GM23338 (cell line): ENCODE measurements at regions not wholly inside any gene's neighbourhood (a gene's known extent, or its start where the extent isn't known, plus 50 kb on each side); places are given as distances from the start of the nearest gene placed in this dataset.

Experiments
- ATAC-seq: fragments of 200-7000 bp; cut with Tn5 transposase; 3 replicates; pipeline ENCODE4 v1.9.1; 2020
- DNase-seq: peaks from one replicate; pipeline ENCODE4 v3.0.0-alpha.2; 2015; ENCODE audit warnings: low spot score
- H2AFZ ChIP-seq: fragments of 200-600 bp; sonication (generic); 2 replicates; pipeline ENCODE4 v1.8.0; 2016; ENCODE audit warnings: antibody characterized with exemption, mild to moderate bottlenecking, moderate library complexity
- H3F3A ChIP-seq: fragments of 200-600 bp; sonication (generic); replicated peaks from 2 replicates; pipeline ENCODE4 v1.8.0; 2017; ENCODE audit warnings: antibody characterized with exemption, mixed run types, low read depth
- H3K27ac ChIP-seq: fragments of 200-600 bp; sonication (generic); 2 replicates; pipeline ENCODE4 v1.6.1; 2016; ENCODE audit warnings: low read depth
- H3K27me3 ChIP-seq: fragments of 200-600 bp; sonication (generic); 2 replicates; pipeline ENCODE4 v1.8.0; 2016; ENCODE audit warnings: mild to moderate bottlenecking, mixed run types, moderate library complexity; ENCODE audit not compliant: insufficient read depth
- H3K36me3 ChIP-seq: fragments of 200-600 bp; sonication (generic); 2 replicates; pipeline ENCODE4 v1.8.0; 2016; ENCODE audit warnings: mild to moderate bottlenecking; ENCODE audit not compliant: insufficient read depth
- H3K4me1 ChIP-seq: fragments of 200-600 bp; sonication (generic); 2 replicates; pipeline ENCODE4 v1.8.0; 2016; ENCODE audit warnings: mild to moderate bottlenecking, moderate library complexity; ENCODE audit not compliant: insufficient read depth
- H3K4me2 ChIP-seq: fragments of 200-600 bp; sonication (generic); 2 replicates; pipeline ENCODE4 v1.7.1; 2017; ENCODE audit warnings: mixed run types
- H3K4me3 ChIP-seq: fragments of 200-600 bp; sonication (generic); 2 replicates; pipeline ENCODE4 v1.6.1; 2016; ENCODE audit warnings: mixed run types
- H3K79me2 ChIP-seq: fragments of 200-600 bp; sonication (generic); replicated peaks from 2 replicates; pipeline ENCODE4 v1.8.0; 2017; ENCODE audit warnings: mild to moderate bottlenecking; ENCODE audit not compliant: insufficient read depth
- H3K9me2 ChIP-seq: fragments of 200-600 bp; sonication (generic); 2 replicates; pipeline ENCODE4 v1.8.0; 2017; ENCODE audit not compliant: insufficient read depth
- H4K20me1 ChIP-seq: fragments of 200-600 bp; sonication (generic); replicated peaks from 2 replicates; pipeline ENCODE4 v1.8.0; 2017; ENCODE audit warnings: mild to moderate bottlenecking; ENCODE audit not compliant: insufficient read depth
- H3K27ac Mint-ChIP-seq: 2 replicates; pipeline ENCODE4 v1.8.0; 2020; ENCODE audit warnings: inconsistent platforms, mild to moderate bottlenecking, moderate library complexity, mixed read lengths
- H3K27me3 Mint-ChIP-seq: 3 replicates; pipeline ENCODE4 v1.8.0; 2022; ENCODE audit warnings: low read depth, mild to moderate bottlenecking, moderate library complexity, mixed read lengths, inconsistent platforms; ENCODE audit not compliant: insufficient read depth, poor library complexity
- H3K36me3 Mint-ChIP-seq: 3 replicates; pipeline ENCODE4 v1.8.0; 2021; ENCODE audit warnings: low read depth, mild to moderate bottlenecking, inconsistent platforms, moderate library complexity, mixed read lengths
- H3K4me1 Mint-ChIP-seq: 3 replicates; pipeline ENCODE4 v1.8.0; 2020; ENCODE audit warnings: mild to moderate bottlenecking, inconsistent platforms, mixed read lengths
- H3K4me3 Mint-ChIP-seq: 3 replicates; pipeline ENCODE4 v1.8.0; 2021; ENCODE audit warnings: moderate library complexity, mild to moderate bottlenecking, inconsistent platforms, mixed read lengths
- H3K9me3 Mint-ChIP-seq: 3 replicates; pipeline ENCODE4 v1.8.0; 2020; ENCODE audit warnings: moderate library complexity, mild to moderate bottlenecking, inconsistent platforms, mixed read lengths
- CREB1 ChIP-seq: fragments of 250-450 bp; sonication (Bioruptor Pico); IDR thresholded peaks from 2 replicates; pipeline ENCODE4 v1.5.0; 2020; ENCODE audit warnings: low read depth, mild to moderate bottlenecking, moderate library complexity
- CTCF ChIP-seq, 2 experiments: fragments of 200-600 bp in 1 of 2; sonication (generic) in 1 of 2; conservative IDR thresholded peaks; 2 replicates each; pipeline versions ENCODE4 v1.5.1 to v1.6.1; 2016 to 2017; ENCODE audit warnings: antibody characterized with exemption in 2 of 2, low read depth in 2 of 2, mild to moderate bottlenecking in 2 of 2, moderate library complexity in 1 of 2
- ETS1 ChIP-seq: IDR thresholded peaks from 2 replicates; pipeline ENCODE4 v1.6.1; 2016; ENCODE audit warnings: antibody characterized with exemption
- EZH2 ChIP-seq: fragments of 200-600 bp; sonication (generic); IDR thresholded peaks from one replicate; pipeline ENCODE4 v1.8.0; 2017; ENCODE audit warnings: antibody characterized with exemption, mild to moderate bottlenecking, low read depth; ENCODE audit not compliant: unreplicated experiment
- EZH2phosphoT487 ChIP-seq: fragments of 200-600 bp; sonication (generic); IDR thresholded peaks from one replicate; pipeline ENCODE4 v1.8.1; 2018; ENCODE audit warnings: antibody characterized with exemption; ENCODE audit not compliant: unreplicated experiment
- JUNB ChIP-seq: IDR thresholded peaks from one replicate; pipeline ENCODE4 v1.6.1; 2016; ENCODE audit warnings: antibody characterized with exemption; ENCODE audit not compliant: unreplicated experiment
- NANOG ChIP-seq: IDR thresholded peaks from 2 replicates; pipeline ENCODE4 v1.6.1; 2016; ENCODE audit warnings: antibody characterized with exemption, borderline replicate concordance
- POLR2AphosphoS5 ChIP-seq: IDR thresholded peaks from 2 replicates; pipeline ENCODE4 v1.6.1; 2016; ENCODE audit warnings: antibody characterized with exemption, low read depth
- REST ChIP-seq: IDR thresholded peaks from one replicate; pipeline ENCODE4 v1.6.1; 2018; ENCODE audit warnings: antibody characterized with exemption; ENCODE audit not compliant: unreplicated experiment
- STAT1 ChIP-seq: IDR thresholded peaks from one replicate; pipeline ENCODE4 v1.6.1; 2016; ENCODE audit warnings: antibody characterized with exemption; ENCODE audit not compliant: unreplicated experiment
- ZNF114 ChIP-seq: fragments of 250-450 bp; sonication (Bioruptor Pico); IDR thresholded peaks from 2 replicates; pipeline ENCODE4 v1.5.0; 2020; ENCODE audit warnings: mild to moderate bottlenecking, moderate library complexity
- ZNF331 ChIP-seq: fragments of 250-450 bp; sonication (Bioruptor Pico); IDR thresholded peaks from 2 replicates; pipeline ENCODE4 v1.5.0; 2020; ENCODE audit warnings: low read depth, mild to moderate bottlenecking, moderate library complexity
- ZNF462 ChIP-seq: fragments of 250-450 bp; sonication (Bioruptor Pico); IDR thresholded peaks from 2 replicates; pipeline ENCODE4 v1.5.0; 2020; ENCODE audit warnings: mild to moderate bottlenecking, moderate library complexity

GRCh38 chr10:44435196-44435595 is 50.3 kb upstream of the CXCL12 start:
- no peaks in the 10 kb centered on the region for H3K27me3 ChIP-seq
- TF ChIP-seq JUNB (no peak), ZNF331 (CRISPR knock-in tag) (no peak), ZNF114 (CRISPR knock-in tag) (no peak), STAT1 (no peak), ZNF462 (CRISPR knock-in tag) (no peak), CREB1 (CRISPR knock-in tag) (no peak), POLR2AphosphoS5 (no peak), EZH2 (no peak), ETS1 (no peak), NANOG (no peak), REST (no peak), EZH2phosphoT487 (no peak), CTCF (conservative IDR thresholded peaks at IDR 0.05; ENCODE audit: low read depth in 2 of 2) (no peak)
- no peak overlapping the region for H3K4me3 ChIP-seq
- Mint-ChIP-seq H3K27me3 (peaks cover 8% of the 10 kb centered on the region), H3K4me1 (no peaks in the 10 kb centered on the region; the same call in 2 of the 3 replicates), H3K36me3 (peaks cover 11% of the 10 kb centered on the region), H3K4me3 (no peak overlapping the region), H3K9me3 (peaks cover 36% of the 10 kb centered on the region), H3K27ac (no peak overlapping the region)
- no peaks in the 10 kb centered on the region for H3K36me3 ChIP-seq
- H3K27ac ChIP-seq: no peak overlapping the region
- H3F3A ChIP-seq: no peaks in the 10 kb centered on the region
- H3K79me2 ChIP-seq: no peaks in the 10 kb centered on the region
- DNase-seq (no peak), ATAC-seq (no peak)
- H3K4me1 ChIP-seq: no peaks in the 10 kb centered on the region
- H3K9me2 ChIP-seq: peaks cover 7% of the 10 kb centered on the region; the same call in 1 of the 2 replicates
- no peaks in the 10 kb centered on the region for H4K20me1 ChIP-seq
- no peak overlapping the region for H3K4me2 ChIP-seq
- no peak overlapping the region for H2AFZ ChIP-seq
